ENCODE measurements at regions not wholly inside any gene's neighbourhood (a gene's known extent, or its start where the extent isn't known, plus 50 kb on each side); places are given as distances from the start of the nearest gene placed in this dataset.
"Not testable (repeated sequence)": the region's sequence is repeated elsewhere in the genome, so short reads cannot be mapped to it uniquely, and the experiment has no call there.

DNA sequence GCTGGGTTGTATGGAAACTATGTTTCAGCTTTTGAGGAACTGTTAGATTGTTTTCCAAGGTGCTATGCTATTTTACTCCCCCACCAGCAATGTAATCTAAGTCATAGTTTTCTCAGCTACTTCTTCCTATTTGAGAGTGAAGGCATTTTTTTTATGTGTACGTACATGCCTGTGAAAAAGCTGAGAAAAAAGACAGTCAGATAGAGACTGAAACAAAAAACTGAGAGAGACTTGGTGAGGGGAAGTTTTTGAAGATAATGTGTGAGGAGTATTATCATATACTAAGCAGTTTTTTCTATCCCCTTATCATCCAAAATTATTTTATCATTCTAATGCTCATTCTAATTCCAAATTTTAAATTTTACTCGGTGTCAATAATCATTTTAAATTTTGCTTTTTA, 780.0 kb downstream of the BCKDHB start:
- no peak for TF ChIP-seq CTCF (IDR thresholded peaks at IDR 0.05; ENCODE audit: insufficient read depth, low read depth, low read length, missing control alignments)

GRCh38 chr6:80872951-80873308, 766.5 kb downstream of the BCKDHB start:
- H3K4me3 ChIP-seq (ENCODE audit: low read depth, low read length) = no peak overlapping the region
- no peak for DNase-seq (ENCODE audit: low read depth)
- TF ChIP-seq CTCF (IDR thresholded peaks at IDR 0.05; ENCODE audit: insufficient read depth, low read depth, low read length, missing control alignments) = no peak

More for the DNA sequence above, 780.0 kb downstream of the BCKDHB start:
- H3K4me3 ChIP-seq (ENCODE audit: low read depth, low read length) = no peak overlapping the region
- no peak for DNase-seq (ENCODE audit: low read depth)

DNA sequence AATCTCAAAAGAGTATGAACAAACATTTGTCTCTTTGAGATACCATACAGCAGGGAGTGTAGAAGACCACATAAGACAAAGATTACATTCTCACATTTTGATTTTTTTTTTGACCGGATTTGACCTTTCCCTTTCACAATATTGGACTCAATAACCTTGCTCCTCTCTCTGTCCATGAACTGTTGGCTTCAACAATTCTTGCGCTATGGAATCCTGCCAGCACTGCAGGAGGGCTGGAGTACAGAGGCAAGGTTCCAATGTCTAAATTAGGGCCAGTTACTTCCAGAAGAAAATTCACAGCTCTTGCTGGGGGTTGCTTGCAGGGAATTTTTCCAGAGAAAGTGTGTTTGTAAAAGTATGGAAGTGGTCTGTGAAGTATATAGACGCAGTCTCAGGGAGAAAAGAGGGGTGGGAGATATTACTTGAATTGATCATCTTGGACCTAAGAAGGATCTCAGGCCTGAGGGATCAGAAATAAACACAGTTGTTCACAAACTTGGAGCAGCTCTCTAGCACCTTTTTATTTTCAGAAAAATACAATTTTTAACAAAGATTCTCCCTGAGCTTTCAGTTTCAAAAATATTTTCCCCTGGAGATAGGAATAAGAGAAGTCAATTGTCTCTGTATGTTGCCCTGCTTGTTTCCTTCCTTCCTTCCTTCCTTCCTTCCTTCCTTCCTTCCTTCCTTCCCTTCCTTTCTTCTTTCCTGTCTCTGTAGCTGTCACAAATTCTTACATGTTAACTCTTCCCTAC, 765.9 kb downstream of the BCKDHB start:
- H3K4me3 ChIP-seq (ENCODE audit: low read depth, low read length) = no peak overlapping the region
- no peak for DNase-seq (ENCODE audit: low read depth)
- TF ChIP-seq CTCF (IDR thresholded peaks at IDR 0.05; ENCODE audit: insufficient read depth, low read depth, low read length, missing control alignments) = no peak

- no peak for TF ChIP-seq CTCF (IDR thresholded peaks at IDR 0.05; ENCODE audit: insufficient read depth, low read depth, low read length, missing control alignments)
- no peak for DNase-seq (ENCODE audit: low read depth)
- no peak overlapping the region for H3K4me3 ChIP-seq (ENCODE audit: low read depth, low read length)
Measured at GRCh38 chr6:80862756-80863155, 756.3 kb downstream of the BCKDHB start.

DNA sequence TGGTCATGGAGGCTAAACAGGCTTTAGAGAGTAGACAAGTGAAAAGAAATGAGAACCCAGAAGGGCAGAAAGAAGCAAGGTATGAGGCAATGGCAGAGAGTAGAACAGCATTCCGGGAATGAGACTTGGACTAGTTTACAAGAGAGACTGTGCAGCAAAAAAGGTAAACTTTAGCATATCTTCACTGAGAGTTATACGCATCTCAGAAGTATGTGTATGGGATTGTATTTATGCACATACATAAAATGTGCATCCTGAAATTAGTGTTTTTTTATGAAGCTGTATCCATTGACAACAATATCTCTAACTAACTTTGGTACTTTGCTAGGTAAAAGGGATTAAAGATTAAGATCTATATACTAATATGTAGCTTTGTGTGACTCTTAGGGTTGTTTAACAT, 753.6 kb downstream of the BCKDHB start:
- no peak for TF ChIP-seq CTCF (IDR thresholded peaks at IDR 0.05; ENCODE audit: insufficient read depth, low read depth, low read length, missing control alignments)
- DNase-seq (ENCODE audit: low read depth) = no peak
- H3K4me3 ChIP-seq (ENCODE audit: low read depth, low read length) = no peak overlapping the region

DNA sequence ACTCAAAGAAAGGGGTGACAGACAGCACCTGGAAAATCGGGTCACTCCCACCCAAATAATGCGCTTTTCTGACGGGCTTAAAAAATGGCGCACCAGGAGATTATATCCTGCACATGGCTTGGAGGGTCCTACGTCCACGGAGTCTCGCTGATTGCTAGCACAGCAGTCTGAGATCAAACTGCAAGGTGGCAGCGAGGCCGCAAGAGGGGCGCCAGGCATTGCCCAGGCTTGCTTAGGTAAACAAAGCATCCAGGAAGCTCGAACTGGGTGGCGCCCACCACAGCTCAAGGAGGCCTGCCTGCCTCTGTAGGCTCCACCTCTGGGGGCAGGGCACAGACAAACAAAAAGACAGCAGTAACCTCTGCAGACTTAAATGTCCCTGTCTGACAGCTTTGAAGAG, 741.5 kb downstream of the BCKDHB start:
- not testable (repeated sequence) for DNase-seq (ENCODE audit: low read depth); H3K4me3 ChIP-seq (ENCODE audit: low read depth, low read length)

DNA sequence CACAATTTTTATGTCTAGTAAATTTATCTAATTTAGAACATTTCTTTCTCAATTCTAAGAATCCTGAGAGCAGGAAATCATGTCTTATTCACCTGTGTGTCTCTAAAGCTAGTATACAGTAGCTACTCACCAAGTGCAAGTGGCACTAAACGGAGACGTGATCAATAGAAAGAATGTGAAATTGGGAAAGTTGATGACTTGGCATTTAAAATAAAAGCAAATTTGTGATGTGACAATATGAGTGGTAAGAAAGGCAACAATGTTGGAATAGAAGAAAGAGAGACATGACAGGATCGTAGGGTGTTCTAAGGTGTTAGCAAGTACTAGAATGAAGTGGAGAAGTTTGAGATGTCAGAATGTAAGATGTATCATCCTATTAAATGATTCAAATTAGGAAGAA, 725.9 kb downstream of the BCKDHB start:
- TF ChIP-seq CTCF (IDR thresholded peaks at IDR 0.05; ENCODE audit: insufficient read depth, low read depth, low read length, missing control alignments) = no peak
- DNase-seq (ENCODE audit: low read depth) = no peak
- no peak overlapping the region for H3K4me3 ChIP-seq (ENCODE audit: low read depth, low read length)
